ENCODE measurements at regions not wholly inside any gene's neighbourhood (a gene's known extent, or its start where the extent isn't known, plus 50 kb on each side); places are given as distances from the start of the nearest gene placed in this dataset.
"Not testable (repeated sequence)": the region's sequence is repeated elsewhere in the genome, so short reads cannot be mapped to it uniquely, and the experiment has no call there.

GRCh38 chr18:14460364-14460763, 83.0 kb downstream of the POTEC start:
- DNase-seq (ENCODE audit: low read depth) = not testable (repeated sequence)

- not testable (repeated sequence) for DNase-seq (ENCODE audit: low read depth)
Observed at GRCh38 chr18:14459826-14460225, 83.6 kb downstream of the POTEC start.

- DNase-seq (ENCODE audit: low read depth) = peak; percentile 51
Observed at GRCh38 chr18:14458009-14458945, 85.1 kb downstream of the POTEC start.

- DNase-seq (ENCODE audit: low read depth) = not testable (repeated sequence)
Observed at GRCh38 chr18:14450637-14451009, 92.8 kb downstream of the POTEC start.

GRCh38 chr18:14449995-14450636, 93.3 kb downstream of the POTEC start:
- not testable (repeated sequence) for DNase-seq (ENCODE audit: low read depth)

- not testable (repeated sequence) for DNase-seq (ENCODE audit: low read depth)
Observed at GRCh38 chr18:14449062-14449461, 94.3 kb downstream of the POTEC start.

GRCh38 chr18:14447715-14448114, 95.7 kb downstream of the POTEC start:
- not testable (repeated sequence) for DNase-seq (ENCODE audit: low read depth)

- DNase-seq (ENCODE audit: low read depth) = not testable (repeated sequence)
Observed at GRCh38 chr18:14435460-14435859, 107.9 kb downstream of the POTEC start.

- DNase-seq (ENCODE audit: low read depth) = not testable (repeated sequence)
Observed at GRCh38 chr18:14432371-14432770, 111.0 kb downstream of the POTEC start.

GRCh38 chr18:14431031-14431521, 112.3 kb downstream of the POTEC start:
- peak; percentile 1 for DNase-seq (ENCODE audit: low read depth)

GRCh38 chr18:14415806-14416205, 127.6 kb downstream of the POTEC start:
- peak; percentile 6 for DNase-seq (ENCODE audit: low read depth)

- DNase-seq (ENCODE audit: low read depth) = not testable (repeated sequence)
Observed at GRCh38 chr18:14415399-14415798, 128.0 kb downstream of the POTEC start.

GRCh38 chr18:14395533-14395932, 147.9 kb downstream of the POTEC start:
- DNase-seq (ENCODE audit: low read depth) = not testable (repeated sequence)

GRCh38 chr18:14393563-14394103, 149.8 kb downstream of the POTEC start:
- not testable (repeated sequence) for DNase-seq (ENCODE audit: low read depth)

GRCh38 chr18:14392604-14393003, 150.8 kb downstream of the POTEC start:
- not testable (repeated sequence) for DNase-seq (ENCODE audit: low read depth)

- not testable (repeated sequence) for DNase-seq (ENCODE audit: low read depth)
Observed at GRCh38 chr18:14384961-14385360, 158.4 kb downstream of the POTEC start.

GRCh38 chr18:14382666-14383065, 160.7 kb downstream of the POTEC start:
- DNase-seq (ENCODE audit: low read depth) = not testable (repeated sequence)

GRCh38 chr18:14379489-14379888, 163.9 kb downstream of the POTEC start:
- DNase-seq (ENCODE audit: low read depth) = not testable (repeated sequence)

- not testable (repeated sequence) for DNase-seq (ENCODE audit: low read depth)
Observed at GRCh38 chr18:14378376-14378775, 165.0 kb downstream of the POTEC start.

- not testable (repeated sequence) for DNase-seq (ENCODE audit: low read depth)
Observed at GRCh38 chr18:14361346-14361745, 182.1 kb downstream of the POTEC start.

- not testable (repeated sequence) for DNase-seq (ENCODE audit: low read depth)
Observed at GRCh38 chr18:14357553-14358297, 185.7 kb downstream of the POTEC start.

GRCh38 chr18:14342170-14342569, 201.2 kb downstream of the POTEC start:
- not testable (repeated sequence) for DNase-seq (ENCODE audit: low read depth)
